Tongue (tissue), 1 donor: ENCODE measurements at regions not wholly inside any gene's neighbourhood (a gene's known extent, or its start where the extent isn't known, plus 50 kb on each side); places are given as distances from the start of the nearest gene placed in this dataset.

Source experiments
- DNase-seq: peaks from one replicate; pipeline ENCODE4 v3.0.0-alpha.2; 2015

- no peak for DNase-seq
Observed at GRCh38 chr17:65444049-65444448, 117.4 kb downstream of the AXIN2 start.

- no peak for DNase-seq
Observed at GRCh38 chr17:65442691-65443090, 118.8 kb downstream of the AXIN2 start.

DNA sequence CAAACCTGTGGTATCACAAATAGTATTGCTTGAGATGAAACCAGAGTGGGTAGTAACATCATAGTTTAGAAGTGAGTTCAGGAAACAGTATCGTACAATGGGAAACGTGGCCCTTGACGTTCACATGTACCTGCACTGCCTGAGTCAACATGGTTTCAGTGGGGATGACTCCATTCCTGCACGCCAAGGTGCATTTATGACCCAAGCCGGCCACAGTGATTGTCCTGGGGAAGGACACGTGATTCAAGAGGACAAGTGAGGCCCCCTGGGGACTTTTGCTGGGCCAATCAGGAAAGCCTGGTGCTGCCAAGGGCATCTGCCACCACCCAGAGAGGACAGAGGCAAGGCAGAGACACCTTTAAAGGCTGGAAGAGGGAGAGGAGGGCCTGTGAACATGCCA is 119.2 kb downstream of the AXIN2 start:
- DNase-seq: no peak

GRCh38 chr17:65441053-65441605 is 120.3 kb downstream of the AXIN2 start:
- no peak for DNase-seq

- peak; percentile 46 for DNase-seq
Observed at GRCh38 chr17:65438708-65439294, 122.6 kb downstream of the AXIN2 start.

DNA sequence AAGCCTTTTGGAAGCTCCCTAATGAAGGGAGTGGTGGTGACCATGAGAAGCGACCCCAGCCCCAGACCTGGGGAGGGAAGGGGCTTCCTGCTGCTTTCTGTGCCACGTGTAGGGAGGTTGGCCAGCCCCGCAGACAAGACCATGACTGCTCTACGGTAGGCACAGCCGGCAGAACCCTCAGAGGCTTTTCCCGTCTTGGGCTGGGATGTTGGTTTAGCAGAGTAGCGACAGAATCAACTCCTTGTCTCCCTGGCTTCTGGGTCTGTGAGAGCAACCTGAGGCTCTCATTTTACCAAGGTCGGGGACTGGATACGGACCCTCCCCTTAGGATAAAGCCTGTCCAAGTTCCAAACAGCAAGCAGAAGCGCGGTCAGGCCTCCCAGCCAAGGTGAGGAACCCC is 123.3 kb downstream of the AXIN2 start:
- no peak for DNase-seq

DNA sequence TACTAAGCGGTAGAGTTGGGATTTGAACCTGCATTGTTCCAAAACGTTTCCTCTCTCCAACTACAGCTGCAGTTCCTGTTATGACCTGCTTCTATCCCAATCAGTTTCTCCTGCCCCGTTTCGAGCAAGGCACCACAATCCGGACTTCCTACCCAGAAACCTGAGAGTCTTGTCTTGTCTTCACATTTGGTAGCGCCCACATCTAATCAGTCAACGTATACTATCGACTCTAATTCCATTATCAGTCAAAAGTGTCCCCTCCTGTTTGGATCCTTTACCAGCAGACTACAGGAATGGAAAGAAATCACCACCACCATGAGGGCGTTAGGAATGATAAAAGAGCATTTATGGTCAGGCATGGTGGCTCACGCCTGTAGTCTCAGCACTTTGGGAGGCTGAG is 124.6 kb downstream of the AXIN2 start:
- no peak for DNase-seq

DNA sequence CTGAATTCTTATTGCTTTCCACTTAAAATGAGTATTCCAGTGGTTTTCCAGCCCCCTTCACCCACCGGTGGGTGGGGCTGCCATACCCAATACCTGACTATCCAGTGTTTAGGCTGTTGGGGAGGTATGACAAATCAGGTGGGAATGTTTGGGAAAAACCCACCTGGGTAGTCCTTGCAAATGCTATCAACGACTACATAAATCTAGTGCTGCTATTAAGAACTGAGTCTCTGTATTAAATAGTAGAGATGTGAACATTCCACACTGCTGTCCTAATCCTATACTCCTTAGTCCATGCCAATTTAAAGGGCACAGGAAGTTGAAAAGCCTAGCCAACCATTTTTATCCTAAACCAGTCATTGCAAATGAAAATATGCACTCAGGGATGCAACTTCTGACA is 126.6 kb downstream of the AXIN2 start:
- no peak for DNase-seq

- DNase-seq: peak; percentile 54
Observed at GRCh38 chr17:65434251-65434650, 127.2 kb downstream of the AXIN2 start.

DNA sequence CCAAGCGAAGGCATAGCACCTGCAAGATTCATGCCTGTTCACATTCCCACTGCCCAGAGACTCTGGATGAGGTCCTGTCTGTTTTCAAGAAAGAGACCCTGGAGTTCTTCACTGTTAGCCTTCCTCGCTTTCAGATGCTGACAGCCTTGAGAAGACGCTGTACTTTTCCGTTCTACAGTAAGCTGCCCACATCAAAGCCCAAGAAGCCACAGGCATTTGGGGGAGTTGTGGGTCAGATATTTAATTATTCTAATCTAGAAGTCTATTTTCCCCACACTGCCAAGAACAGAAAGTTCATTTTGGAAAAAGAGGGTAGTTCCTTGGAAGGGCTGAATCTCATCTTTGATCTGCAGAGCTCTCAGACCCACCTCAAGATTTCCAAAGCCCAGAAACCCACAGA is 127.9 kb downstream of the AXIN2 start:
- DNase-seq: no peak

DNA sequence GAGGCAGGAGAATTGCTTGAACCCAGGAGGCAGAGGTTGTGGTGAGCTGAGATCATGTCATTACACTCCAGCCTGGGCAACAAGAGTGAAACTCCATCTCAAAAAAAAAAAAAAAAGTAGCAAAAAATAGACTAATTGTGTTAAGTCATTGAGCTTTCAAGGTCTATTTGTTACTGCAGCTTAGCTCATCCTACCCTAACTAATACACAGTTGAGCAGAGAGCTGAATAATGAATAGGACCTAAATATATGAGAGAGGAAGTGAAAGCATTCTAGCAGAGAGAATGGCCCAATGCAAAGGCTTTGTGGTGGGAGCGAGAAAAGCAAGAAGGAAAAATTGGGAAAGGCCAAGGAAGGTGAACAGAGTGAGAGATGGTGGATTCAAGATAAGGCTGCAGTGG is 128.3 kb downstream of the AXIN2 start:
- DNase-seq: no peak

DNA sequence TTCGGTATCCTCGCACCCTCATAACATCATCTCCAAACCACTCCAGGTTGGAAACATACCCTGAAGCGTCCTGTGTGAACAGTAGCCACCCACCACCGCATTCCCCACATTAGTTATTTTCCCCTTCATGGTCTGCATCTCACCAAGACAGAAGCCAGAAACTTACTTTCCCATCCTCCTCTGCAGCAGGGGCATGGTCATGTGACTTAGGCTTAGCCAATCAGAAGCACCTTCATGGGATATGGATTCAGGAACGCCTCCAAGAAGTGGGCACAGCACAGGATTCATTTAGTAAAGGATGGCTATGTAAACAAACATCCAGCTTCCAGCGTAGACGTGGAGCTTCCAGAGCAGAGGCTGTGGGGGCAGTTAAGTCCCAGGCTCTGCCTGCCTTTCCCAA is 130.3 kb downstream of the AXIN2 start:
- no peak for DNase-seq

DNA sequence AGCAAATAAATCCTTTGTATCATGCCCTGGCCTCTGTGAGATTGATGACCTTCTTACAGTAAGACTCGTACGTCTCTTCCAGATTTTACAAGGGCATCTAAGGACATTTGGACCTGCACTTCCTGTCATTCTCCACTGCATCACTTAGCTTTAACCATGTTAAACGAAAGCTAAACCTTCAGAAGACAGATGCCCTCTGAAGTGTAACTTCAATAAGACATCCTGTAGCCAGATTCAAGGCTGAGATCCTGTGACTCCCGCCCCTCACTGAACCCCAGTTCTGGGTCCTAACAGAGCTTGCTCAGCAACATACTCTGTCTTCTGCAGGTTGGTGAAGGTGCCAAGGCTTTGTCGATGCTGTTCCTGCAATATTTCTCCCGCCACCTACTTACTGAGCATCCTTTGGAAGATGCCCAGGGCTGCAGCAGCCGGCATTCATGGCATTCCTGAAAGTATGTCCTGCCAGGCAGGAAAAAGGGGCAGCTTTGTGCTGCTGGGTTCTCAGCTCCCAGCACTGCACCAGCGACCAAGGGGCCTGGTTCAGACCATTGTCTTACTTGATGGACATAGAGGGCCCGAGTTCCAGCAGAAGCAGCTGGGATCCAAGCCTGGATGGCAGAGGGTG is 131.1 kb downstream of the AXIN2 start:
- no peak for DNase-seq

DNA sequence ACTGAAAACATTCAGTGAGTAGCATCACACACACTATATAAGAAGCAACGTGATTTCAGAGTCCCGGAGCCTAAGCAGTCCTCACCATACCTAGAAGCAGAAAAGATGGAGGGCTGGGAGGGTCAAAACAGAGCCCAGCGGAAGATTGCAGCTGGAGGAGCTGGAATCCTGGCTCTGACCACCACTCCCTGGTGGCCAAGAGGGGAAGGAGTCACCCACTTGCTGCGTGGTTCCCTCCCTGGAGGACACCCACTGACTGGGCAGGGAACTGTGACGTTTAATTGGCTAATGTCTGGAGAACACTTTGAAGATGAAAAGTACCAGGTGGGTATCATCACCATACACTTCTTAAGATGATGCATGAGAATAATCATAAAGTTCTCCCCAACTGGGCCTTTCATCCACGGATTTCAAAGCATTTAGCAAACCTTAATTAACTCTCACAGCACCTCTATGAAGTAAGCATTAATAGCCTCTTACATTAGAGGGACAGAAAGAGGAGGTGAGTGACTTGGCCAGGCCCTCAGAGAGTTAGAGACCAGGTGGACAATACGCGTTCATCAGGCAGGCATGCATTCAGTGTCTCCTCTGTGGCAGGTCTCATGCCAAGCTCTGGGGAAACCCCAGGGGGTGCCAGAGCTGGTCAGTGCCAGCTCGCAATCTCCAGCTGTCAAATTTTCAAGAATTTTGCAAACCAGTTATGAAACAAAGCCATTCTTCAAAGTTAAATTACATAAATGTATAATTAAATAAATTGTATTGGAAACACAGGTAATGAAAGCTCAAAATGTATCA is 137.9 kb downstream of the AXIN2 start:
- DNase-seq: no peak

DNA sequence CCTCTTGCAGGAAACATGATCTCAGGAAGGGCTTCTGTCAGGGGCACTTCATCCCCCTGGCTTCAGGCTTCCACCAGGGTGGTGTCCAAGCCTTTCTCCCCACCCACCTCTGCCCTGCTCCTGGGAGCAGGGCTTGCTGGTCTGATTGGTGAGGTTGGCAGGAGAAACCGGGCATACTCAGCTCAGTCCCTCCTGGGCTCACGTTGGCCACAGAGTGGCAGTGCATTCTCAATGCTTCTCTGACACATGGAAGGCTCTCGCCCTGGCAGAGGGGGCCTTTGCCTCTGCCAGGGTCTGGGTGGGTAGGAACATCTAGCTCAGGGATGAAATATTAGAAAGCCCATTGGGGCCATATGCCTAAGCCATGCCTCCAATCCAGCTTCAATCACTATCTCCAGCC is 142.8 kb downstream of the AXIN2 start:
- peak; percentile 31 for DNase-seq

GRCh38 chr17:65417406-65418221 is 143.8 kb downstream of the AXIN2 start:
- DNase-seq: no peak

DNA sequence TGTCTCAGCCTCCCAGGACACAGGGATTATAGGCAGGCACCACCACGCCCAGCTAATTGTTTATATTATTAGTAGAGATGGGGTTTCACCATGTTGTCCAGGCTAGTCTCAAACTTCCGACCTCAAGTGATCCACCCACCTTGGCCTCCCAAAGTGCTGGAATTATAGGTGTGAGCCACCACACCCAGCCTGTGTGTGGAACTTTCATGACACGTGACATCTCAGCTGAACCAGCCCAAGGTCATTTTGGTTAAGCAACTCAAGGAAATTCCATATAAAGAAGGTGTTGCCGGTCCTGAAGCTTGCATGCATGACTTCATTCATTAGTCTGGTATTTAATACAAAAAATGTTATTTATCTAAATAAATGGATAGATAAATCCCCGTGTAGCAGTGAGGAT is 145.5 kb downstream of the AXIN2 start:
- no peak for DNase-seq

DNA sequence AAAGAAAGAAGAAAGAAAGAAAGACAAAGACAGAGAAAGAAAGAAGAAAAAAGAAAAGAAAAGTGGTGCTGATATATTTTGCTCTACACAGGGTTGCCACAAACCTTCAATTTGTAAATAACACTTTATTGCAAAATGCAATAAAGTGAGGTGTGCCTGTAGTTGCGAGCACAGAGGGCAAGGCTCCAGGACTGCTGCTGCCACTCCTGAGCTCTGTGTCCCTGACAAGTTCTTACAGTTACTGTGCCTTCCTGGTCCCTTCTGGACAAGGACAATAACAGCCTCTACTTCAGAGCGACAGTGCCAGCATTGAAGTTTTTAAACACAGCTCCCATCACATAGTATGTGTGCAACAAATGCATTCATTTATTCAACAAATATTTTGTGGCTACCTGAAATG is 148.1 kb downstream of the AXIN2 start:
- no peak for DNase-seq

GRCh38 chr17:65409381-65409780 is 152.1 kb downstream of the AXIN2 start:
- no peak for DNase-seq

GRCh38 chr17:65408050-65408449 is 153.4 kb downstream of the AXIN2 start:
- no peak for DNase-seq

- DNase-seq: no peak
Observed at GRCh38 chr17:65407017-65407416, 154.4 kb downstream of the AXIN2 start.

- no peak for DNase-seq
Observed at GRCh38 chr17:65406552-65406951, 154.9 kb downstream of the AXIN2 start.

DNA sequence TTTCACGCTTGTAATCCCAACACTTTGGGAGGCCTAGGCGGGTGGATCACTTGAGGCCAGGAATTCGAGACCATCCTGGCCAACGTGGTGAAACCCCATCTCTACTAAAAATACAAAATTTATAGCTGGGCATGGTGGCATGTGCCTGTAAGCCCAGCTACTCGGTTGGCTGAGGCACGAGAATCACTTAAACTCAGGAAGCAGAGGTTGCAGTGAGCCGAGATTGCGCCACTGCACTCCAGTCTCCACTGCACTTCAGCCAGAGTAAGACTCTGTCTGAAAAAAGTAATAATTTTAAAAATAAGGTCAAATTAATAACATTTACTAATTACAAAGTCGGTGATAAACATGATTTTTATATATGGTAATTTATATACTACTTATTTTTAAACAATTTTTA is 155.9 kb downstream of the AXIN2 start:
- no peak for DNase-seq
